ENCODE measurements at regions not wholly inside any gene's neighbourhood (a gene's known extent, or its start where the extent isn't known, plus 50 kb on each side); places are given as distances from the start of the nearest gene placed in this dataset.

DNA sequence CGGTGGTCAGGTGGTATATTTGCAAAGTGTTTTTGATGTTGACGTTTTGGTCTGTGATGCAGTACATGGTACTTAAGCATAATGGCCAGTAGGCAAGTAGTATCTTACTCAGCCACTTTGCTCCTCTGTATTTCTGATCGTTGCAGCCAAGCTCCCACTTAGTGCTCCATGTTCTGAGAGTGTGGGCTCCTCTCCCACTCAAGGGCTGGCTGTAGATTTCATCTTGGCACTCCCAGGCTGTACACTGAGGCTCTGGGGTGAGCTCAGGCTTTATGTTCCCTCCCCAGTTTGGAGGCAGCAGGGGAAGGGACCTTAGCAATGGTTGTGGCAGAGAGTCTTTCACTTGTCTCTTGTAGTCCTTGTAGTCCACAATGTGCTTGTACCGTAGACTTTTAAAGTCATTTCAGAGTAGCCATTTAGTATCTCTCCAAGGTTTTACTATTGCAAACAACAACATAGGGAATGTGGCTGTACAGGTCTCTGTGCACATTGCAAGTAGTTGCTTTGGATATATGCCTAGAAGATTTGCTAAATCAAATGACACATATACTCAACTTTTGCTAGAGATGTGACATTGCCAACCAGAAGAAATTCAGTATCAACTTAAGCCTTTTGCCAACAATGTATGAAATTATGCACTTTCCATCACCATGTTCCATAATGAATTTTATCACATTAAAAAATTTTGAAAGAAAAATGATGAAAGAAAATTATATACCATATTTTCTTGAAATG, 304.3 kb upstream of the CTNND2 start:
- TF ChIP-seq, protein P1, sequence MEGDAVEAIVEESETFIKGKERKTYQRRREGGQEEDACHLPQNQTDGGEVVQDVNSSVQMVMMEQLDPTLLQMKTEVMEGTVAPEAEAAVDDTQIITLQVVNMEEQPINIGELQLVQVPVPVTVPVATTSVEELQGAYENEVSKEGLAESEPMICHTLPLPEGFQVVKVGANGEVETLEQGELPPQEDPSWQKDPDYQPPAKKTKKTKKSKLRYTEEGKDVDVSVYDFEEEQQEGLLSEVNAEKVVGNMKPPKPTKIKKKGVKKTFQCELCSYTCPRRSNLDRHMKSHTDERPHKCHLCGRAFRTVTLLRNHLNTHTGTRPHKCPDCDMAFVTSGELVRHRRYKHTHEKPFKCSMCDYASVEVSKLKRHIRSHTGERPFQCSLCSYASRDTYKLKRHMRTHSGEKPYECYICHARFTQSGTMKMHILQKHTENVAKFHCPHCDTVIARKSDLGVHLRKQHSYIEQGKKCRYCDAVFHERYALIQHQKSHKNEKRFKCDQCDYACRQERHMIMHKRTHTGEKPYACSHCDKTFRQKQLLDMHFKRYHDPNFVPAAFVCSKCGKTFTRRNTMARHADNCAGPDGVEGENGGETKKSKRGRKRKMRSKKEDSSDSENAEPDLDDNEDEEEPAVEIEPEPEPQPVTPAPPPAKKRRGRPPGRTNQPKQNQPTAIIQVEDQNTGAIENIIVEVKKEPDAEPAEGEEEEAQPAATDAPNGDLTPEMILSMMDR (IDR thresholded peaks at IDR 0.05; ENCODE audit: low read depth, low read length) = no peak
- Histone ChIP-seq H3K27ac (no peak overlapping the region), H3K9me3 (ENCODE audit: severe bottlenecking) (no peaks in the 10 kb centered on the region), H3K27me3 (ENCODE audit: insufficient read depth, low read depth, severe bottlenecking) (no peaks in the 10 kb centered on the region), H3K4me3 (ENCODE audit: low read depth, low read length) (no peak overlapping the region), H3K36me3 (no peaks in the 10 kb centered on the region)
- DNase-seq = no peak

DNA sequence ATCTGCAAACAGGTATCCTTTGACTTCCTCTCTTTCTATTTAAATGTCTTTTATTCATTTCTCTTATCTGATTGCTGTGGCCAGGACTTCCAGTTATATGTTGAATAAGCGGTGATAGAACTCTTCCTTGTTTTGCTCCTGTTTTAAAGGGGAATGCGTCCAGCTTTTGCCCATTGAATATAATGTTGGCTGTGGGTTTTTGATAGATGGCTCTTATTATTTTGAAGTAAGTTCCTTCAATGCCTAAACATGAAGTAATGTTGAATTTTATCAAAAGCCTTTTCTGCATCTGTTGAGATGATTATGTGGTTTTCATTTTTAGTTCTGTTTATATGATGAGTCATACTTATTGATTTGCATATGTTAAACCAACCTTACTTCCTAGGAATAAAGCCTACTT, 300.5 kb upstream of the CTNND2 start:
- no peaks in the 10 kb centered on the region for H3K36me3 ChIP-seq
- TF ChIP-seq, protein P1 (IDR thresholded peaks at IDR 0.05; ENCODE audit: low read depth, low read length) = no peak
- no peak overlapping the region for H3K4me3 ChIP-seq (ENCODE audit: low read depth, low read length)
- no peak for DNase-seq
- no peaks in the 10 kb centered on the region for H3K9me3 ChIP-seq (ENCODE audit: severe bottlenecking)
- H3K27me3 ChIP-seq (ENCODE audit: insufficient read depth, low read depth, severe bottlenecking) = no peaks in the 10 kb centered on the region
- H3K27ac ChIP-seq = no peak overlapping the region

DNA sequence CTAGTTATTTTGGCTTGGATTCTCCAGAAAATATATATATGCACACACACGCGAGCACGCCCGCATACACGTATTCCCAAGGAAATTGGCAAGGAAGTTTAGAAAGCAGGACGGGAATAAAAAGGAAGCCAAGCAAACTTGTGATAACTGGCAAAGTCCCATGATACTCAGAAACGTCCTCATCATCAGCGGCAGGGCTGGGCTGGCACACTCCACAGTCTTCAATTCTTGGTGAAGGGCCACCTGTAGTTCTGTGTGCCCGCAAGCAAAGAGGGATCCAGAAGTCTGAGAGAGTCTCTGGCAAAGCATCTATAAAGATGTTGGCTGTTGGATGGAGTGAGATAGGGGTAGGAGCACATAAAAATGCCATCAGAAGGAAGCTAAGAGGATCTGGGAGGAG, 289.3 kb upstream of the CTNND2 start:
- Histone ChIP-seq H3K4me3 (ENCODE audit: low read depth, low read length) (no peak overlapping the region), H3K27me3 (ENCODE audit: insufficient read depth, low read depth, severe bottlenecking) (no peaks in the 10 kb centered on the region), H3K27ac (no peak overlapping the region), H3K36me3 (no peaks in the 10 kb centered on the region), H3K9me3 (ENCODE audit: severe bottlenecking) (no peaks in the 10 kb centered on the region)
- TF ChIP-seq, protein P1 (IDR thresholded peaks at IDR 0.05; ENCODE audit: low read depth, low read length) = no peak
- no peak for DNase-seq

DNA sequence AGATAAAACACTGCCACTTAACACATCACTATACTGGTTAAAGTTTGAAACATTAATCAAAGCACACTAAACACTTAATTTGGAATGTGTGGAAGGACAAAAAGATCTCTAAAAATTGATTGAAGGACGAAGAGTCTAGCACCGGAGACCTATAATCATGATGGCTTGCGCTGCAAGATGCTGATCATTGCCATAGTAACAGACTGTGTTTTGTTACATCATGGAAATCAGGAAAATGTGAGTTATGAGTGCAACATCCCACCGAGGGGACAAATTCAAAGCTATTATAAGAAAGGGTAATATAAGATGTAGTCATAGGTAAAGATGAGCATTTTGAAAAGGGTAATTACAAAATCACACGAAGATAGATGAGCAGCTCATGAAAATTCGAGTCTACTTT, 278.8 kb upstream of the CTNND2 start:
- TF ChIP-seq, protein P1 (IDR thresholded peaks at IDR 0.05; ENCODE audit: low read depth, low read length) = no peak
- H3K36me3 ChIP-seq = no peaks in the 10 kb centered on the region
- DNase-seq = no peak
- H3K27ac ChIP-seq = no peak overlapping the region
- H3K4me3 ChIP-seq (ENCODE audit: low read depth, low read length) = no peak overlapping the region
- no peaks in the 10 kb centered on the region for H3K9me3 ChIP-seq (ENCODE audit: severe bottlenecking)
- H3K27me3 ChIP-seq (ENCODE audit: insufficient read depth, low read depth, severe bottlenecking) = no peaks in the 10 kb centered on the region

DNA sequence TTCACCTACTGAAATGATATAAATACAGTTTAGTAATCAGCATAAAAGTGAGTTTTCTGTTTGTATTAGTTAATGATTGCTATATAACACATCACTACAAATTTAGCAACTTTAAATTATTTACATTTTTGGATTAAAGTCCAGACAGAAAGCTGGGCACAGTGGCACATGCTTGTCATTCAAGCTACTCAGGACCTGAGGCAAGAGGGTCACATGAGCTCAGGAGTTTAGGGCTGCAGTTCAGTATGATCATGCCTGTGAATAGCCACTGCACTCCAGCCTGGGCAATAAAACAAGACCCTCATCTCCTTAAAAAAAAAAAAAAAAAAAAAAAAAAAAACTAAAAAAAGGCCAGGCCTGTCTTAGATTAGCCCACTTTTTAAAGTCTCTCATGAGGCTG, 273.6 kb upstream of the CTNND2 start:
- Histone ChIP-seq H3K36me3 (no peaks in the 10 kb centered on the region), H3K4me3 (ENCODE audit: low read depth, low read length) (no peak overlapping the region), H3K27me3 (ENCODE audit: insufficient read depth, low read depth, severe bottlenecking) (no peaks in the 10 kb centered on the region), H3K27ac (no peak overlapping the region), H3K9me3 (ENCODE audit: severe bottlenecking) (no peaks in the 10 kb centered on the region)
- TF ChIP-seq, protein P1 (IDR thresholded peaks at IDR 0.05; ENCODE audit: low read depth, low read length) = no peak
- DNase-seq = no peak

DNA sequence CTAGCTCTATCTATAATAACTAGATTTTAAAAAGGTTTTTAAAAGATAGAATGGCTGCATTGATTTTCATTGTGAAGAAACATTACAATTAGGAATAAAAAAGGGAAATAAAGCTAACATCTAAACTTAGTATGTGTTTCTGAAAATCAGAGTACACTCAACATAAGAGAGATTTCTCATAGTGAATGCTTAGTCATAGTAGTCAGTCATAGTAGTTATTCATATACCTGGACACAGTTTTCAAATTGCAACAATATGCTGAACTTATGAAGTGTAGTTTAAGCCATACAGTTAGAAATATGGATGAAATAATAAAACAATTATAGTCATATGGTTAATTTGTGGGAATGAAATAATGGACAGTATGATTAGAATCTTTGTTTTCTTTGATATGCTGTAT, 273.0 kb upstream of the CTNND2 start:
- H3K4me3 ChIP-seq (ENCODE audit: low read depth, low read length) = no peak overlapping the region
- H3K27ac ChIP-seq = no peak overlapping the region
- DNase-seq = no peak
- H3K9me3 ChIP-seq (ENCODE audit: severe bottlenecking) = no peaks in the 10 kb centered on the region
- no peaks in the 10 kb centered on the region for H3K36me3 ChIP-seq
- TF ChIP-seq, protein P1 (IDR thresholded peaks at IDR 0.05; ENCODE audit: low read depth, low read length) = no peak
- H3K27me3 ChIP-seq (ENCODE audit: insufficient read depth, low read depth, severe bottlenecking) = no peaks in the 10 kb centered on the region

All from WERI-Rb-1 (cell line).